ENCODE measurements at regions not wholly inside any gene's neighbourhood (a gene's known extent, or its start where the extent isn't known, plus 50 kb on each side); places are given as distances from the start of the nearest gene placed in this dataset. TPM values are rescaled to one million over a fixed set of nuclear protein-coding genes. Genes with fewer than 3 reads are reported as not detected.

GRCh38 chr11:79498667-79499066 lies 57.8 kb upstream of the TENM4 start:
- intact Hi-C loops (cut with DNase I): no loop called here
- Histone ChIP-seq H3K27me3 (ENCODE audit: low read depth) (no peaks in the 10 kb centered on the region), H3K4me1 (no peaks in the 10 kb centered on the region), H3K4me3 (no peak overlapping the region), H3K9me3 (no peaks in the 10 kb centered on the region), H3K27ac (no peak overlapping the region), H3K36me3 (no peaks in the 10 kb centered on the region)
- ATAC-seq: no peak
- no peak for DNase-seq
- TF ChIP-seq CTCF (IDR thresholded peaks at IDR 0.05): no peak

DNA sequence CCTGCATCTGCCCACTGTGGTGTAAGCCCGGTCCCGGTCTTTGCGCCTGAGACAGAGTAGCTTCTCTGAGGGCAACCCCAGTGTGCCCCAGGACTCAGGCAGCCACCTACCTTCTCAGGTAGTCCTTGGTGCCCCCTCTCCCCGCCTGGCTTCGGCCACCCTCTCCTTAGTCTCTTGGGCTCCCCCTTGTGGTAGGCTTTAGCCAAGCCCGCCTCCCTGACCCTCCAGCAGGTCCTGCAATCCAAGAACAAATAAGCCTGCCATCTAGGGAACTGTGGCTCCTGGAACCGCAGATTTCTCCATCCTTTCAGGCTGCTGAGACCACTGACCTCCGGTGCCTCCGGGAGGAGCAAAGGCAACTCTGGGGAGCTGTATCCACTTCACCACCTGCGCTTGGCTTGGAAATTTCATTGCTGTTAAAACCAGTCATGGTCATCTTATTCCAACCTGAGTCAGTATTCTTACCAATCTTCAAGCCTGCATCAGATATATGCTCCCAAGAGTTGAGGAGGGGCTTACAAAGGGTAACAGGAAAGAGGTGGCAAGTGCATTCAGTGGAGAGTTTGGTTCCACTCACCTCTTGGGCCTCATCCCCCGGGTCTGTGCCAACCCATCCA lies 52.8 kb upstream of the TENM4 start:
- intact Hi-C loops (cut with DNase I): no loop called here
- DNase-seq: peak; percentile 74
- H3K4me3 ChIP-seq: no peak overlapping the region
- H3K27ac ChIP-seq: no peak overlapping the region
- no peaks in the 10 kb centered on the region for H3K36me3 ChIP-seq
- no peaks in the 10 kb centered on the region for H3K9me3 ChIP-seq
- H3K27me3 ChIP-seq (ENCODE audit: low read depth): no peaks in the 10 kb centered on the region
- H3K4me1 ChIP-seq: no peaks in the 10 kb centered on the region
- ATAC-seq: peak; percentile 87 to 90
- peak; percentile 86 for TF ChIP-seq CTCF (IDR thresholded peaks at IDR 0.05)

- no peaks in the 10 kb centered on the region for H3K27me3 ChIP-seq (ENCODE audit: low read depth)
- DNase-seq (no peak), ATAC-seq (no peak)
- H3K36me3 ChIP-seq: no peaks in the 10 kb centered on the region
- no peak for TF ChIP-seq CTCF (IDR thresholded peaks at IDR 0.05)
- intact Hi-C loops (cut with DNase I): no loop called here
- H3K9me3 ChIP-seq: no peaks in the 10 kb centered on the region
- H3K4me3 ChIP-seq: no peak overlapping the region
- H3K4me1 ChIP-seq: no peaks in the 10 kb centered on the region
- no peak overlapping the region for H3K27ac ChIP-seq
Measured at GRCh38 chr11:79492008-79492407, 51.2 kb upstream of the TENM4 start.

Small RNA genes in the stretch of these regions (microRNA-seq; reads per million reads assigned to microRNA genes)
- gene MIR4300 (ENCODE audit: borderline number of aligned reads): not detected

Data from lower lobe of right lung (tissue), 2 donors.